ENCODE measurements at regions not wholly inside any gene's neighbourhood (a gene's known extent, or its start where the extent isn't known, plus 50 kb on each side); places are given as distances from the start of the nearest gene placed in this dataset.
"Not testable (repeated sequence)": the region's sequence is repeated elsewhere in the genome, so short reads cannot be mapped to it uniquely, and the experiment has no call there.

DNA sequence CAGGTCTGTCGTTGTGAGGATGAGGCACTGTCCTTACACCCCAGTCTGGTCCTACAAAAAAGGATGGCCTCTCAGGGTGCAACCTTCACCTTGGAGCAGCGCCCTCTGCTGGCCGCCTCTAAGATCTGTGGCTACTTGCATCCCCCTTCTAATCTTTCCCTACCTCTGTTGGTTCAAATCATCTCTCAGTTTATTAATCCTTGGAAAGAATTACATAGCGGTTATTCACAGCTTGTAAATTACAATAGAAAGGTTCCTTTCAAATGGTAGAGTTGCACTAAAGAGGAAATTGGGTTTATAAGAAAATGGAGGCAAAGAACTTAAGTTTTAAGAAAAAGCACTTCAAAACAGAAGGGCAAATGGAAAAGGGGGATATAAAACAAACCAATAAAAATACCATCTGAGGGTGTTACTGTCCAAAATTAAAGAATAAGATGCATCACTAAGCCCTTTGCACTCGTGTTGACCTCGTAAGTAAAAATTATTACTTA, 102.0 kb upstream of the PLEKHM1 start:
- H4K20me1 ChIP-seq (ENCODE audit: insufficient read depth, low read length); H2BK20ac ChIP-seq (ENCODE audit: low read depth, low read length); H2AK5ac ChIP-seq (ENCODE audit: low read depth, low read length); H2BK5ac ChIP-seq (ENCODE audit: low read depth, low read length, poor library complexity, severe bottlenecking); H3K27ac ChIP-seq (ENCODE audit: insufficient read depth, low read length); H3K9me3 ChIP-seq (ENCODE audit: control insufficient read depth, insufficient read depth, low read length); H3K79me1 ChIP-seq (ENCODE audit: low read depth in 1 of 2, low read length in 2 of 2); H2AFZ ChIP-seq (replicated peaks; ENCODE audit: low read length, poor library complexity); H4K91ac ChIP-seq (ENCODE audit: insufficient read depth, low read depth, low read length); H3K9ac ChIP-seq (ENCODE audit: low read depth, low read length); H4K5ac ChIP-seq (ENCODE audit: low read depth, low read length); H3K23ac ChIP-seq (ENCODE audit: low read depth, low read length); intact Hi-C loops (cut with micrococcal nuclease); H3K27me3 ChIP-seq (ENCODE audit: control insufficient read depth, insufficient read depth, low read length); H3K4me2 ChIP-seq (ENCODE audit: low read depth, low read length); H3K9me1 ChIP-seq (ENCODE audit: insufficient read depth, low read length); CTCF ChIA-PET; H3K14ac ChIP-seq (replicated peaks; ENCODE audit: low read depth, low read length); H2BK120ac ChIP-seq (ENCODE audit: low read depth, low read length); BruUV-seq (replicated peaks); H3K4me1 ChIP-seq (ENCODE audit: control insufficient read depth, insufficient read depth, low read length); H2BK15ac ChIP-seq (ENCODE audit: low read depth, low read length); dilution Hi-C loops (cut with HindIII; ENCODE audit: low sequenced_read_pairs, unreplicated experiment); H3K4me3 ChIP-seq (ENCODE audit: insufficient read depth, low read depth, low read length); H2AK9ac ChIP-seq (replicated peaks; ENCODE audit: low read depth, low read length, poor library complexity); H3K56ac ChIP-seq (ENCODE audit: extremely low read depth, insufficient read depth, low read length); H4K8ac ChIP-seq (ENCODE audit: low read depth in 2 of 2, low read length in 2 of 2); H3K36me3 ChIP-seq (ENCODE audit: control insufficient read depth, insufficient read depth, low read length); H3K4ac ChIP-seq (ENCODE audit: low read depth, low read length); POLR2A ChIA-PET (ENCODE audit: unreplicated experiment); H3K18ac ChIP-seq (ENCODE audit: low read depth, low read length): not testable (repeated sequence)
- WGBS, 2 experiments (ENCODE audit: extremely low coverage in 2 of 2, insufficient read length in 1 of 2), result no CpG with 5 or more reads among the region's 6 CpGs
- peak; percentile 94 for ATAC-seq (ENCODE audit: low read depth)
- peak; percentile 52 for TF ChIP-seq RAD21 (IDR thresholded peaks at IDR 0.05; ENCODE audit: low read length)
- TF ChIP-seq SMC3 (IDR thresholded peaks at IDR 0.05; ENCODE audit: low read depth, low read length), result peak; percentile 53
- TF ChIP-seq, protein P1, sequence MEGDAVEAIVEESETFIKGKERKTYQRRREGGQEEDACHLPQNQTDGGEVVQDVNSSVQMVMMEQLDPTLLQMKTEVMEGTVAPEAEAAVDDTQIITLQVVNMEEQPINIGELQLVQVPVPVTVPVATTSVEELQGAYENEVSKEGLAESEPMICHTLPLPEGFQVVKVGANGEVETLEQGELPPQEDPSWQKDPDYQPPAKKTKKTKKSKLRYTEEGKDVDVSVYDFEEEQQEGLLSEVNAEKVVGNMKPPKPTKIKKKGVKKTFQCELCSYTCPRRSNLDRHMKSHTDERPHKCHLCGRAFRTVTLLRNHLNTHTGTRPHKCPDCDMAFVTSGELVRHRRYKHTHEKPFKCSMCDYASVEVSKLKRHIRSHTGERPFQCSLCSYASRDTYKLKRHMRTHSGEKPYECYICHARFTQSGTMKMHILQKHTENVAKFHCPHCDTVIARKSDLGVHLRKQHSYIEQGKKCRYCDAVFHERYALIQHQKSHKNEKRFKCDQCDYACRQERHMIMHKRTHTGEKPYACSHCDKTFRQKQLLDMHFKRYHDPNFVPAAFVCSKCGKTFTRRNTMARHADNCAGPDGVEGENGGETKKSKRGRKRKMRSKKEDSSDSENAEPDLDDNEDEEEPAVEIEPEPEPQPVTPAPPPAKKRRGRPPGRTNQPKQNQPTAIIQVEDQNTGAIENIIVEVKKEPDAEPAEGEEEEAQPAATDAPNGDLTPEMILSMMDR (conservative IDR thresholded peaks at IDR 0.05; ENCODE audit: low read depth, low read length), result peak; percentile 58
- in situ Hi-C loops (cut with MboI; ENCODE audit: low sequenced_read_pairs), result loop anchor here (25.0 kb wide), 4 partner anchors 380 to 1145 kb away; partner anchors contain the start of gene FMNL1
- peak; percentile 47 for DNase-seq

DNA sequence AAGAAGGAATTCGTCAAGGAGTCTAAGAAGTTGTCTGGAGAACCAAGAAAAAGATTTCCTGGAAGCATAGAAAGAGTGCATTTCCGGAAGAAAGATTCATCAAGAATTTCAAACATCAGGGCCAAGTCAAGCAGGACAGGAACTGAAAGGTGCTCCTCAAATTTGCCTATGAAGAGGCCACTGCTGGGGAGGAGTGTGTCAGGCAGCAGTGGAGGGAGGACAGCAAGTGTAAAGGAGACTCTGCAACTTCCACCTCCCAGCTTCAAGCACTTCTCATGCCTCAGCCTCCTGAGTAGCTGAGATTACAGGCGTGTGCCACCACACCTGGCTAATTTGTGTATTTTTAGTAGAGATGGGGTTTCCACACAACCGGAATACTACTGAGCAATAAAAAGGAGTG, 105.8 kb upstream of the PLEKHM1 start:
- H4K8ac ChIP-seq (ENCODE audit: low read depth in 2 of 2, low read length in 2 of 2); H3K14ac ChIP-seq (replicated peaks; ENCODE audit: low read depth, low read length); H3K23ac ChIP-seq (ENCODE audit: low read depth, low read length); H3K9ac ChIP-seq (ENCODE audit: low read depth, low read length); H3K4ac ChIP-seq (ENCODE audit: low read depth, low read length); H3K27me3 ChIP-seq (ENCODE audit: control insufficient read depth, insufficient read depth, low read length); H2AK5ac ChIP-seq (ENCODE audit: low read depth, low read length); H3K18ac ChIP-seq (ENCODE audit: low read depth, low read length); DNase-seq; H2BK5ac ChIP-seq (ENCODE audit: low read depth, low read length, poor library complexity, severe bottlenecking); H3K9me1 ChIP-seq (ENCODE audit: insufficient read depth, low read length); dilution Hi-C loops (cut with HindIII; ENCODE audit: low sequenced_read_pairs, unreplicated experiment); CTCF ChIA-PET; H2BK20ac ChIP-seq (ENCODE audit: low read depth, low read length); H3K4me3 ChIP-seq (ENCODE audit: insufficient read depth, low read depth, low read length); H3K9me3 ChIP-seq (ENCODE audit: control insufficient read depth, insufficient read depth, low read length); H2BK15ac ChIP-seq (ENCODE audit: low read depth, low read length); H3K79me1 ChIP-seq (ENCODE audit: low read depth in 1 of 2, low read length in 2 of 2); H3K4me2 ChIP-seq (ENCODE audit: low read depth, low read length); ATAC-seq (ENCODE audit: low read depth); intact Hi-C loops (cut with micrococcal nuclease); H4K91ac ChIP-seq (ENCODE audit: insufficient read depth, low read depth, low read length); H3K4me1 ChIP-seq (ENCODE audit: control insufficient read depth, insufficient read depth, low read length); H3K56ac ChIP-seq (ENCODE audit: extremely low read depth, insufficient read depth, low read length); BruUV-seq (replicated peaks); H2AK9ac ChIP-seq (replicated peaks; ENCODE audit: low read depth, low read length, poor library complexity); H2AFZ ChIP-seq (replicated peaks; ENCODE audit: low read length, poor library complexity); H3K27ac ChIP-seq (ENCODE audit: insufficient read depth, low read length); H2BK120ac ChIP-seq (ENCODE audit: low read depth, low read length); POLR2A ChIA-PET (ENCODE audit: unreplicated experiment); H4K5ac ChIP-seq (ENCODE audit: low read depth, low read length); H4K20me1 ChIP-seq (ENCODE audit: insufficient read depth, low read length); H3K36me3 ChIP-seq (ENCODE audit: control insufficient read depth, insufficient read depth, low read length): not testable (repeated sequence)
- in situ Hi-C loops (cut with MboI; ENCODE audit: low sequenced_read_pairs), result loop anchor here (25.0 kb wide), 4 partner anchors 384 to 1141 kb away; partner anchors contain the start of gene FMNL1
- WGBS, 2 experiments (ENCODE audit: extremely low coverage in 2 of 2, insufficient read length in 1 of 2), result 40% methylated on average over 1 of the region's 4 CpGs; no CpG with 5 or more reads in 1 of the 2 experiments
